HEK293 (cell line): ENCODE measurements at regions not wholly inside any gene's neighbourhood (a gene's known extent, or its start where the extent isn't known, plus 50 kb on each side); places are given as distances from the start of the nearest gene placed in this dataset.

ENCODE experiments used
- IKZF3 ChIP-seq: fragments of 450-650 bp; IDR thresholded peaks from 2 replicates; pipeline ENCODE4 v1.5.0; 2018; ENCODE audit warnings: missing biosample characterization, mild to moderate bottlenecking, missing genetic modification characterization, moderate library complexity
- MYNN ChIP-seq: fragments of 450-650 bp; formaldehyde crosslinking; IDR thresholded peaks from 2 replicates; pipeline ENCODE4 v1.5.1; 2016; ENCODE audit warnings: missing biosample characterization, missing genetic modification characterization, borderline replicate concordance
- PBX3 ChIP-seq: sonication (generic); formaldehyde crosslinking; IDR thresholded peaks from 2 replicates; pipeline ENCODE4 v1.8.1; 2022; ENCODE audit warnings: mild to moderate bottlenecking, moderate library complexity, missing genetic modification reagents
- PRDM4 ChIP-seq: fragments of 450-650 bp; formaldehyde crosslinking; IDR thresholded peaks from 2 replicates; pipeline ENCODE4 v1.5.1; 2017; ENCODE audit warnings: missing biosample characterization, missing genetic modification characterization
- SCRT1 ChIP-seq: fragments of 450-650 bp; formaldehyde crosslinking; IDR thresholded peaks from 2 replicates; pipeline ENCODE4 v1.5.1; 2016; ENCODE audit warnings: missing biosample characterization, missing genetic modification characterization, borderline replicate concordance
- SP7 ChIP-seq: fragments of 450-650 bp; formaldehyde crosslinking; IDR thresholded peaks from 2 replicates; pipeline ENCODE4 v1.5.1; 2016; ENCODE audit warnings: missing biosample characterization, missing genetic modification characterization
- TSHZ1 ChIP-seq: fragments of 450-650 bp; formaldehyde crosslinking; IDR thresholded peaks from 2 replicates; pipeline ENCODE4 v1.5.1; 2016; ENCODE audit warnings: missing biosample characterization, missing genetic modification characterization, borderline replicate concordance
- YY2 ChIP-seq: fragments of 450-650 bp; formaldehyde crosslinking; IDR thresholded peaks from 2 replicates; pipeline ENCODE4 v1.5.1; 2016; ENCODE audit warnings: missing biosample characterization, missing genetic modification characterization
- ZBTB10 ChIP-seq: fragments of 450-650 bp; formaldehyde crosslinking; IDR thresholded peaks from 2 replicates; pipeline ENCODE4 v1.5.1; 2016; ENCODE audit warnings: missing biosample characterization, missing genetic modification characterization
- ZBTB7A ChIP-seq: fragments of 450-650 bp; formaldehyde crosslinking; IDR thresholded peaks from 2 replicates; pipeline ENCODE4 v1.5.1; 2016; ENCODE audit warnings: low read depth, missing biosample characterization, missing genetic modification characterization
- ZEB2 ChIP-seq: fragments of 450-650 bp; formaldehyde crosslinking; IDR thresholded peaks from 2 replicates; pipeline ENCODE4 v1.5.1; 2016; ENCODE audit warnings: missing biosample characterization, missing genetic modification characterization
- ZFHX2 ChIP-seq: fragments of 450-650 bp; formaldehyde crosslinking; conservative IDR thresholded peaks from 2 replicates; pipeline ENCODE4 v1.5.1; 2016; ENCODE audit warnings: missing biosample characterization, missing genetic modification characterization
- ZFP69B ChIP-seq: fragments of 450-650 bp; formaldehyde crosslinking; IDR thresholded peaks from 2 replicates; pipeline ENCODE4 v1.5.1; 2016; ENCODE audit warnings: missing biosample characterization, missing genetic modification characterization
- ZNF112 ChIP-seq: fragments of 450-650 bp; formaldehyde crosslinking; IDR thresholded peaks from 2 replicates; pipeline ENCODE4 v1.5.0; 2017; ENCODE audit warnings: missing biosample characterization, missing genetic modification characterization
- ZNF138 ChIP-seq: fragments of 450-650 bp; formaldehyde crosslinking; IDR thresholded peaks from 2 replicates; pipeline ENCODE4 v1.5.1; 2016; ENCODE audit warnings: missing biosample characterization, missing genetic modification characterization, borderline replicate concordance
- ZNF280D ChIP-seq: fragments of 450-650 bp; formaldehyde crosslinking; IDR thresholded peaks from 2 replicates; pipeline ENCODE4 v1.5.1; 2016; ENCODE audit warnings: missing biosample characterization, missing genetic modification characterization
- ZNF394 ChIP-seq: fragments of 450-650 bp; formaldehyde crosslinking; IDR thresholded peaks from 2 replicates; pipeline ENCODE4 v1.5.1; 2016; ENCODE audit warnings: missing biosample characterization, missing genetic modification characterization, mild to moderate bottlenecking, moderate library complexity, borderline replicate concordance
- ZNF404 ChIP-seq: fragments of 450-650 bp; formaldehyde crosslinking; IDR thresholded peaks from 2 replicates; pipeline ENCODE4 v1.5.1; 2017; ENCODE audit warnings: missing biosample characterization, missing genetic modification characterization
- ZNF48 ChIP-seq: fragments of 450-650 bp; formaldehyde crosslinking; IDR thresholded peaks from 2 replicates; pipeline ENCODE4 v1.5.1; 2016; ENCODE audit warnings: missing biosample characterization, missing genetic modification characterization
- ZNF548 ChIP-seq: fragments of 450-650 bp; formaldehyde crosslinking; IDR thresholded peaks from 2 replicates; pipeline ENCODE4 v1.5.1; 2016; ENCODE audit warnings: missing biosample characterization, missing genetic modification characterization
- ZNF580 ChIP-seq: fragments of 450-650 bp; formaldehyde crosslinking; IDR thresholded peaks from 2 replicates; pipeline ENCODE4 v1.5.1; 2016; ENCODE audit warnings: missing biosample characterization, missing genetic modification characterization
- ZNF610 ChIP-seq: fragments of 450-650 bp; formaldehyde crosslinking; IDR thresholded peaks from 2 replicates; pipeline ENCODE4 v1.5.1; 2016; ENCODE audit warnings: missing biosample characterization, missing genetic modification characterization, borderline replicate concordance
- ZNF677 ChIP-seq: fragments of 450-650 bp; IDR thresholded peaks from 2 replicates; pipeline ENCODE4 v1.5.0; 2018; ENCODE audit warnings: missing biosample characterization, mild to moderate bottlenecking, missing genetic modification characterization, moderate library complexity
- ZNF785 ChIP-seq: fragments of 450-650 bp; formaldehyde crosslinking; IDR thresholded peaks from 2 replicates; pipeline ENCODE4 v1.5.1; 2016; ENCODE audit warnings: missing biosample characterization, missing genetic modification characterization
- ZNF791 ChIP-seq: fragments of 450-650 bp; formaldehyde crosslinking; IDR thresholded peaks from 2 replicates; pipeline ENCODE4 v1.5.1; 2016; ENCODE audit warnings: missing biosample characterization, missing genetic modification characterization
- ZNF837 ChIP-seq: fragments of 450-650 bp; formaldehyde crosslinking; IDR thresholded peaks from 2 replicates; pipeline ENCODE4 v1.5.1; 2016; ENCODE audit warnings: missing biosample characterization, missing genetic modification characterization

- TF ChIP-seq ZNF548 (tag by site-specific recombination) (no peak), ZNF138 (no peak), SCRT1 (tag by site-specific recombination) (no peak), ZNF677 (tag by site-specific recombination) (peak; percentile 82), ZNF580 (tag by site-specific recombination) (no peak), ZNF280D (tag by site-specific recombination) (no peak), ZNF394 (tag by site-specific recombination) (no peak; the same call in 1 of the 2 replicates), YY2 (no peak), SP7 (tag by site-specific recombination) (no peak), ZNF610 (tag by site-specific recombination) (no peak), MYNN (no peak), ZNF112 (no peak), ZBTB10 (tag by site-specific recombination) (no peak), ZBTB7A (tag by site-specific recombination) (no peak), PBX3 (CRISPR knock-in tag) (no peak), ZNF837 (tag by site-specific recombination) (no peak), TSHZ1 (tag by site-specific recombination) (0 out of 2 replicates have a peak, but pooled peaks have one; percentile 29), ZNF785 (tag by site-specific recombination) (no peak), ZNF404 (no peak), ZFHX2 (tag by site-specific recombination) (no peak; the same call in 1 of the 2 replicates), ZNF791 (tag by site-specific recombination) (no peak), IKZF3 (tag by site-specific recombination) (peak; percentile 45; the same call in 1 of the 2 replicates), ZFP69B (tag by site-specific recombination) (no peak), PRDM4 (tag by site-specific recombination) (peak; percentile 81), ZNF48 (tag by site-specific recombination) (no peak), ZEB2 (tag by site-specific recombination) (peak; percentile 52; the same call in 1 of the 2 replicates)
Observed at GRCh38 chr1:221284028-221284427, 404.8 kb downstream of the HLX start (continued).
